Stimulated activated CD8-positive, alpha-beta memory T cell treated with anti-CD3 and anti-CD28 coated beads, Interleukin-7, amount 100 ng/mL, for 48 hours (primary cell): ENCODE measurements at regions not wholly inside any gene's neighbourhood (a gene's known extent, or its start where the extent isn't known, plus 50 kb on each side); places are given as distances from the start of the nearest gene placed in this dataset.

Experiments
- DNase-seq, 2 donors: peaks; one replicate each; pipeline ENCODE4 v3.0.0-alpha.2; 2020; ENCODE audit warnings: low read depth in 1 of 2; ENCODE audit errors: extremely low read depth in 1 of 2

DNA sequence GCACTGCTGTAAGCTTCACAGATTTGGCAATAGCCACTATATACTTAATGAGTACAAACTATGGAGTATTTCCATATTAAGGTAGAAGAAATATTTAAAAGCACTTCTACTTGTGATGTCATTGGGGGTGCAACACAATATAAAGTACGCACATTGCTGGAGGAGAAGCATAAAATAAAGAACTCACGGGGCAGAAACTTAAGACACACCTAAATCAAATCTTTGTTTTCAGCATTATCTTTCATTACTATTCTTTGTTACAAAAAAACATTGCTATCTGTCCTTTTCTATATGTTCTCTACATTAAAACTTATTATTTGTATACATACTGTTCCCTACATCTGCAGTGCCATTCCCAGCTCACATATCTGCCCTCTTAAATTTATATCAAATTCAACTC is 93.3 kb upstream of the VPREB1 start:
- DNase-seq: no peak

DNA sequence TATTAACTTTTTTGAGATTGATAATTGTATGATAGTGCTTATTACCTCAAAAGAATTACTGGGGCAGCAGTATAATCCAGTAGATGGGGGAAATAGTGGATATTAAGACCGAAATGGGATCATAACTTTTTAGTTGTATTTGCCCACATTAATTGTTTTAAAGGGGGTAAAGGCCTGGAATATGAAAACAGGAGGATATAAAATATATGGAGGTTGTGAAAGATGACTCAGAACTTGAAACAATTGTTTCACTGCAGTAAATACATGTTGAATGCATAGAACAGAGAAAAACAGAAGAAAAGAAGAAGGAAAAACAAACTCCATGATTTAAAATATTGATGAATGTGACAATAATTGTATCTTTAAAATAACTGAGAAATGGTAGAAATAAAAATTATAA is 94.1 kb upstream of the VPREB1 start:
- DNase-seq: no peak

DNA sequence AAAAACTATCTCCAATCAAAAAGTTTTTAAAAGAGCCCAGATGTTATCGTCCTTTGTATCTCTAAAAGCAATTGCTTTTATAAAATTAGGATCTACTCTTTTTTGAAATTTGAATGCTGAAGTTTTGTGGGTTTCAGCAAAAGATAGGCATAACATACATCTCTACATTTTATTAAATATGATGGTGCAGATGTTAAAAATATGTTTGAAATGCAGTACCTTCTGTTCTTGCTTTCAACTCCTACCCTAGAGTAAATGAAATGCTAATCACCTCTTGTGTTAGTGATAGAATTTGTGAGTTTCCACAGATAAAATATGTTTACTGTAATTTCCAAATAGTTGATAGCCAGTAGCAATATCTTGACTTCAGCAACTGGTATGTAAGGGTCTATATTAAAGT is 95.7 kb upstream of the VPREB1 start:
- no peak for DNase-seq

DNA sequence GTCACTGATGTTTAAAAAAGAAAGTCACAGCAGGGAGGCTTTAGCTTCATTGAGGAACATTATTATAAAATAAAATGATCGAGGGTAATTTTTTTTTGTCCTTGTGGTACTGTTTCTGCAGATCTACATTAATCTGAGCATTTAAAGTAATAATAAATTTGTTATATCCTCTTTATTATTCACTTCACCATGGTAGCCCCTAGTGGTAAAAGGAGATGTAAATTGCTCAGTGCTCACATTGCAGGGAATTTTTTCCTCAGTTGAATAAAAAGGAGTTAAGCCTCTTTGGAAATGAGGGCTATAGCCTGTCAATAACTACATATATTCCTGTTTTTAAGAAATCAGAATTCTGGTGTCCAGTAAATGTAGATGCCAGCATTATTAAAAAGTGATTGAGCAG is 99.7 kb upstream of the VPREB1 start:
- DNase-seq: no peak

DNA sequence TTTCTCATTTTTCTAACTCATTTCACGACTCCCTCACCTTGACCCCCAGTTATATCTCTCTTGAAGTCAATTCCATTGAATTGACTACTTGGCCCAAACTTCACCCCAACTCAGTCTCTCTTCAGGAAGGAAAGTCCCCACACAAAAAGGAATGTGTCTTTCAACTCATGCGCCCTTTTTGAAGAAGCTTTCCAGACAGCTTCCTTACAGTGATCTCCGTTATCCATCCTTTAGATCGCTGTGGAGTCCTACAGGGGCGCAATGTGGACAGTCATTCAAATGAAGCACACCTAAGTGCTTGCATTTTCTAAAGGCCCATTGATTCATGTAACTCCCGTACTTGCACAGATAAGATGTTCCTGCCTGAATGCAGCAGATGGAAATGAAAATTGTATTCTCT is 101.1 kb upstream of the VPREB1 start:
- no peak for DNase-seq

DNA sequence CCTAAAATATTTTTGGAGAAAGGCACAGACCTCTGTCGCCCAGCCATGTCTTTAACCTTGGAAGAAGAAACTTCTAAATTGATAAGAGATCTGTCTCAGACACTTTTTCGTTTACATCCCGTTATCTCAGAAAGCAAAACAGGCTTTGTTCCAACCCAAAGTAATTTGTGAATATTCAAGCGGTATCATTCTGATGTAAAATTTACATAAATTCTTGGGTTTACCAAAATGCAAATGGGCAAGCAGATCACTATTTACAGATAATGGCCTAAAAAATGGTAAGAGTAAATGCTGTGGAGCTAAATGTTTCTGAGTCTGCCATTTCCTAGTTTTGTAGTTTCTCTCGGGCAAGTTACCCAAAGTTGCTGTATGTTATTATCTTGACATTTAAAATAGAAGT is 101.9 kb upstream of the VPREB1 start:
- no peak for DNase-seq

DNA sequence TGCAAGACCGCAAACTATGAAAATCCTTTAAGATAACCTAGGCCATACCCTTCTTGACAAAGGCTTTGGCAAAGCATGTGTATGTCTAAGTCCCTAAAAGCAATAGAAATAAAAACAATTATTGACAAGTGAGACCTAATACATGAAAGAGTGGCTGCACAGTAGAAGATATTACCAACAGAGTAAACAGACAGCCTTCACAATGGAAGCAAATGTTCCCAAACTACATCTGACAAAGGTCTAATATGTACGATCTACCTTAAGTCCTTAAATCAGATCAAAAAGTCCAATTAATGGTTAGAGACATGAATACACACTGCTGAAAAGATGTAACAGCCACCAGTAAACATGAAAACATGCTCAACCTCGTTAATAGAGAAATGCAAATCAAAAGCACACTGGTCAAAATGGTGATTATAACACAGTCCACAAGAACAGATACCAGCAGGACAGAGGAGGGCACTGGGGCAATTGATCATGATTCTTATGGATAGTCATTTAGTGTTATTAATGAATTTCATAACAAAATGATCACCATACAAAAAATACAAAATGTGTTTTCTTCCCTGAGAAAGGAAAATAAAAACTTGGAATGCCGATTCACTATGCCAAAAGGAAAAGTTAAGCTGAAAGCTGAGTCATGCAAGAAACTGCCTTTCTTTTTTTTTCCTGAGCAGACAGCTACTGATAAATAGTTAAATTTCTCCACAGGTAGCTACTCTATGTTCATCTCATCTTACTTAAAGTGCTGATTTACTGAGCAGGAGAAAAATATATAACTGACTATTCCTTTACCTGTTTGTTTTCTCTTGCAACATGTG is 102.6 kb upstream of the VPREB1 start:
- no peak for DNase-seq

DNA sequence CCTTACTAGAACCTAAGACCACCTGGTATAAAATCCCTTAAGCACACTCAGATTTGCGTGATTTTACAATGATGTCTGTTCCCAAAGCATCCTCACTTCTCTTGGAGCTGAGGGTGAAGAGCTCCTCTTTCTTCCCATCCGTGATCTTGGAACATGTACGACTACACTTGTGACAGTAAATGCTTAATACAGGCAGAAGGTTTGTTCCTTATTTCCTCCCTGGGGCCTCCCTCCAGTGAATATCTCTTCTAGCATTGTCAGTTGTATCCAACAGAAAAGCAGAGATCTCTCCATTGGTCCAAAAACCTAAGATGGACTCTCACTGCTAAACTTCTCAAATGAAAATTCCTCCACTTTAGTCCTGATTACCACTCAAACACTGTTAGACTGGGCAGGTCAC is 103.6 kb upstream of the VPREB1 start:
- DNase-seq: no peak

DNA sequence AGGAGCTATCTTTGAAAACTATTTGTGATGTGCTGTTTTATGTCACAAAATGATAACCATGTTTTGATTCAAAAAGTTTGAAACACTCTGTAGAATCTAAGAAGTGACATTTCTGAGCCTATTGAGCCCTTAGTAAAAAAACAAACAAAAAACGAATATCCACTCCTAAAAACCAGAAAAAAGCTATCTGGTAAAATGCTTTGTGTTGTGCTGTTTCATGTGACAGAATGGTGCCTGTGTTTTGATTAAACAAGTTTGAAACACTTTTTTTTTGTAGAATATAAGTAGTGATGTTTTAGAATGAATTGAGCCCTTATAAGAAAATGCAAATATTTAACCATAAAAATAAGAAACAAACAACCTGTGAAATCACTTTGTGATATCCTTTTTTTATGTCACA is 105.2 kb upstream of the VPREB1 start:
- no peak for DNase-seq

DNA sequence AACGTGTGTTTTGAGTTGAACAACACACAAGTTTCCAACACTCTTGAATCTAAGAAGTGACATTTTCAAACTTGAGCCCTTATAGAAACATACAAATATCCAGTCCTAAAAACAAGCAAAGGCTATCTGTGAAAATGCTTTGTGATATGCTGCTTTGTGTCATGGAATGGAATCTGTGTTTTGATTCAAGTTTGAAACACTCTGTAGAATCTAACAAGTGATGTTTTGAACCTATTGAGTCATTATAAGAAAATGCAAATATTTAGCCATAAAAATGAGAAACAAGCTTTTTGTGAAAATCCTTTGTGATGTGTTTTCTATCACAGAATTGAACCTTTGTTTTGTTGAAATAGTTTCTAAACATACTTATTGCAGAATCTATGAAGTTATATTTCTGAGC is 105.7 kb upstream of the VPREB1 start:
- no peak for DNase-seq

DNA sequence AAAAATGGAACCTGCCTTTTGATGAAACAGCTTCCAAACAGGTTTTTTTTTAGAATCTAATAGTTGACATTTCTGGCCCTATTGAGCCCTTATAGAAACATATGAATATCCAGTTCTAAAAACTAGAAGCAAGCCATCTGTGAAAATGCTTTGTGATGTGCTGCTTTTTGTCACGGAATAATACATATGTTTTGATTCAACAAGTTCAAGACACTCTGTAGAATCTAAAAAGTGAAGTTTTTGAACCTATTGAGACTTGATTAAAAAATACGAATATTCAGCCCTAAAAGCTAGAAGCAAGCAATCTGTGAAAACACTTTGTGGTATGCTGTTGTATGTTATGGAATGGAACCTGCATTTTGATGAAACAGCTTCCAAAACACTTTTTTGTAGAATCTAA is 106.7 kb upstream of the VPREB1 start:
- no peak for DNase-seq

DNA sequence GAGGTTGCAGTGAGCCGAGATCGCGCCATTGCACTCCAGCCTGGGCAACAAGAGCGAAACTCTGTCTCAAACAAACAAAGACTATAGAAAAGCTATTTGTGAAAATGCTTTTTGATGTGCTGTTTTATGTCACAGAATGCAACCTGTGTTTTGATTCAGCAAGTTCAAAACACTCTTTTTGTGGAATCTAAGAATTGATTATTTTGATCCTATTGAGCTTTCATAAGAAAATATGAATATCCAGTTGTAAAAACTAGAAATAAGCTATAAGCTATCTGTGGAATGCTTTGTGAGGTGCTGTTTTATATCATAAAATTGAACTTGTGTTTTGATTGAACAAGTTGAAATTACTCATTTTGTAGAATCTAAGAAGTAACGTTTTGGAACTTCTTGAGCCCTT is 110.7 kb upstream of the VPREB1 start:
- DNase-seq: no peak

DNA sequence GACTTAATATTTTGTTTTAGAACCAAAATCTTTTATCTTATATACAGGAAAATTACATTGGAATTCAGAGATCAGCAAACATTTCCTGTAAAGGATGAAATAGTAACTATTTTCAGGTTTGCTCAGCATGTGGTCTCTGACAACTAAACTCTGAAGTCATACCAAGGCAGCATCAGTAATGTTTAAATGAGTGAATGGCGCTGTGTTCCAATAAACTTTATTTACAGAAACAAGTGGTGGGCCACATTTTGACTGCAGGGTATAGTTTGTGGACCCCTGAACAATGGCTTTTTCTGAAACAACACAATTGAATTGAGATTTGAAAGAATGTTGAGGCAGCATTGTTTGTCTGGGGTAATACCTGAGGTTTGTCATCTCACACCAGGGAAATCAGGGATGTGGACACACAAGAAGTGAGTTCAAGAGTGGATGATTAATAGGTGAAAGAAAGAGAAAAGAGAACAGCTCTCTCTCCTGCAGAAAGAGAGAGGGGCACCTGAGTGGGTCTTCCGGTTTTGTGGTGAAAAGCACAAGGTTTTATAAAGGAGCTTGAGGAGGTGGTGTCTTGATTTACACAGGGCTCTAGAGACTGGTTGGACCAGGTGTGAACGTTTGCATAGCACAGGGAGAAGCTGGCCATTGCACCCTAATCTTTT is 113.5 kb upstream of the VPREB1 start:
- no peak for DNase-seq

DNA sequence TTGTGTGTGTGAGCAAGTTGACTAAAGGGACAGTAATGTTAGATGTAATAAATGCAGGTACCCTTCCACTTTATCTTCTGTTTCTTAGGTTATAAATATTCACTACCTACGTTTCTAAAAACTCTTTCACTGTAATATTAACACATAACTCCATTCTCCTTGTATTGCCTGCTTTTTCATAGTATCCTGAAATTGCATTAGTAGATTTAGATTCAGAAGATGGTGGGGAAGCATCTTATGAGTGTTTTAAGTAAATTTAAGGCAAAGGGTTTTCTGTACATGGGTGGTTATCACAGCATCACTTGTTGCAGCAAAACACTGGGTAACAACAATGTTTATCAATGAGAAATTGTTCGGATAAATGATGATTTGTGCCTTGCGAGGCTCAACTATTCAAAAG is 115.2 kb upstream of the VPREB1 start:
- DNase-seq: no peak

DNA sequence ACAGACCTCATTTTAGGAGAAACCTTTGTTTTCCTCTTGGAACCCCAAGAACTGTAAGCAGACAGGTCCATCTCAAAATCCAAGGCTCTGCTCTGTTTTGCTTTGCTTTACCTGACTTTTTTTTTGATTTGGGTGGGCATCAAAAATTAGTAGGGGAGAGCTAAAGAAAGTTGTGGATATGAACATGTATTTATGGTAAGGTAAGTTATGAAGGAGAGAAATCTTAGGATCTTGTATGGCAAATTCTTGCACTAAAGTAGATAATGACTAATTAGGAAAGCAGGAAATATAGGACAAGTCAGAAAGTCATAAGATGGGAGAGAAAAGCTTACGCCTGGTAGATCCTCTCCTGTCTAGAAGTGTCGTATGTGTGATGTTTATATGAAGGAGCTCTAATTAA is 116.1 kb upstream of the VPREB1 start:
- DNase-seq: no peak

DNA sequence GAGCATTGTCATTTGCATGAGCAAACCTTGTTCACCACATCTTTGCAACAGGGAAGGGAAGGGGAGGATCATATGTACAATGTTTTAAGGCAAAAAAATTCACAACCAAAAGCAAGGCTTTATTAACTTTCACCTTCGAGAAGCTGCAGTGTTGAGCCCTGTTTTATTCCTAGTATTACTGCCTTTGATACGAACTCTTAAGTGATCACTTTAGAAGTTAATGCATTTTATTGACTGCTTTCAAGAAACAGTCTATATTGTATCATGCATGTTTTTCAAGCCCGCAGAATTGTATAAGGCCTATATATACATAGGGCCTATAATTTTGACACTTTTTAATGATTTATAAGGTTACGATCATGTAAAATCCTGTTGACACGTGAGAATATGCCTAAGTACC is 117.5 kb upstream of the VPREB1 start:
- no peak for DNase-seq

DNA sequence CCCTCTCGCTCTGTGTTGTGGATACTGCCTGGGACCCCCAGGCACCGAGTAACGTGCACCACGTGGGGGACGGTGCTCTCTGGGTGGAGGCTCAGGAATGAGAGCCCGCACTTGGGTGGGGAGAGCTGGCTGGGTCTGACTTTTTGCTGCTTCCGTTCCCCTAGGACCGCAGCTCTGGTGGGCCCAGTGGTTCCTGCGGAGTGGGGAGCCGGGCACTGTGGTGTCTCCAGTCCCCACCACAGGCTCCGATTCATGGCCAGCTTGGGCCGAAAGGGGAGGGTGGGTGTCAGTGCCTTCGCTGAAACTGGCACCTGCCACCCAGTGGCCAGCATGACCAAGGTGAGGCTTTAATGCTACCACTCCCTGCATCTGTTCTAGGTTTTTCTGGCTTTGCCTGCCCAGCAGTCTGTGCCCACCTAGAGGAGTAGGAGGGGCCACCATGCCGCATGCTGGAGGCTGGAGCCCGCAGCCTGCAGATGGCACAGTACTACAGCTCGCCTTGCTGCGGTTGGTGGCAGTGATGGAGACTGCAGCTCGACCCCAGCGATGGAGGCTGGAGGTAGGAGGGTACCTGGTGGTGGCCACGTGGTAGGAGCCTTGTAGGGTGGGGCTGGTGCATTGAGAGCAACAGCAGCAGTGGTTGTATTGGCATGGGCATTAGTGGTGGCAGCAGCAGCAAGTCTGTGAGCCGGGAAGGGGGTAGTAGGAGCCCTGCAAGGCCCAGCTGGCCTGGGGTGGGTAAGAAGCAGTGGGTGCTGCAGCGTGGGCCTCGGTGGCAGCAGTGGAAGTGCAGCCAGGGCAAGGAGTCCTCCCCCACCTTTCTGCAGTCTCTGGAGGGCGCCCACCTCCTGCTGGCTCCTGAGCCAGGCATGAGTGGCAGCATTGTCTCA is 118.8 kb upstream of the VPREB1 start:
- no peak for DNase-seq

DNA sequence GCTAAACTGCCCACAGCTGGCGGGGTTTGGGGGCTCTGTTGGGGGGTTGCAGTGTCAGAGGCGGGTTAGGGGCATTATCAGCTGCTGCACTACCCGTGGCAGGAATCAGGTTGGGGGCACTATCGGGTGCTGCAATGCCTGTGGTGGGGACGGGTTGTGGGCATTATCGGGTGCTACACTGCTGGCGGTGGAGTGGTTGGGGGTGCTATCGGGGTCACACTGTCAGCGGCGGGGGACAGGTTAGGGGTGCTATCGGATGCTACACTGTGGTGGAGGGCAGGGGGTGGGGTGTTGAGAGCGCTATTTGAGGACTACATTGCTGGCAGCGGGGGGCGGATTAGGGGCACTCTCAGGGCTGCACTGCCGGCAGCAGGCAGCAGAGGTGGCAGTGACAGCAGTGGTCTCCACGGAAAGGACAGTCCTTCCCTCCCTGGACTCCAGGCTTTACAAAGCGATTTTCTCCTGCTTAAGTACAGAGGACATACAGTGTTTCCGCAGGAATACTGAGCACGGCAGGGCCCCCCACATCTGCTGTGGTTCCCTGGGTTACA is 119.5 kb upstream of the VPREB1 start:
- DNase-seq: no peak

DNA sequence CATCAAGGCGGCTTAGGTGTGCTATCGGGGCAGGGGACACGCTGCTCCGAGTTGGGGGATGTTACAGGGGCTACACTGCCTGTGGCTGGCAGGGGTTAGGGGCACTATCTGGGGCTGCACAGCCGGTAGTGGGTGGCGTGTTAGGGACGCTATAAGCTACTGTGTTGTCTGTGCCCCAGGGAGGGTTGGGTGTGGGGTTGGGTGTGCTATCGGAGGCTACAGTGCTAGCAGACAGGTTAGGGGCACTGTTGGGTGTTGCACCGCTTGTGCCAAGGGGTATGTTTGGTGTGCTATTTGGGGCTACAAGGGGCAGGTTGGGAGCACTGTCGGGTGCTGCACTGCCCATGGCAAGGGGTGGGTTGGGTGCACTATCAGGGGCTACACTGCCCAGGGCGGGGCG is 120.2 kb upstream of the VPREB1 start:
- DNase-seq: no peak

DNA sequence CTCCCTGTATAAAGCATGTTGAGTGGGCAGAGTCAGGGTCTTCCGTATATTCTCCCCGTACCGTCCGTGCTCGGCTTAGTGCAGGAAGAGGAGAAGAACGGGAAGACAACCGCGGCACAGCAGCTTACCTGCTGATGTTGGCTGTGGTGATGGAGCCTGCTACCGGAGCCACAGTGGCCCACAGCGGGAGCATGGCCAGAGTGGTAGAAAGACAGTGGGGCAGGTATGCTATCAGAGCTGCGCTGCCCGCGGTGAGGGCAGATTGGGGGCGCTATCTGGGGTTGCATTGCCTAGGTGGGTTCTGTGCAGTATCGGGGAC is 120.7 kb upstream of the VPREB1 start:
- no peak for DNase-seq

DNA sequence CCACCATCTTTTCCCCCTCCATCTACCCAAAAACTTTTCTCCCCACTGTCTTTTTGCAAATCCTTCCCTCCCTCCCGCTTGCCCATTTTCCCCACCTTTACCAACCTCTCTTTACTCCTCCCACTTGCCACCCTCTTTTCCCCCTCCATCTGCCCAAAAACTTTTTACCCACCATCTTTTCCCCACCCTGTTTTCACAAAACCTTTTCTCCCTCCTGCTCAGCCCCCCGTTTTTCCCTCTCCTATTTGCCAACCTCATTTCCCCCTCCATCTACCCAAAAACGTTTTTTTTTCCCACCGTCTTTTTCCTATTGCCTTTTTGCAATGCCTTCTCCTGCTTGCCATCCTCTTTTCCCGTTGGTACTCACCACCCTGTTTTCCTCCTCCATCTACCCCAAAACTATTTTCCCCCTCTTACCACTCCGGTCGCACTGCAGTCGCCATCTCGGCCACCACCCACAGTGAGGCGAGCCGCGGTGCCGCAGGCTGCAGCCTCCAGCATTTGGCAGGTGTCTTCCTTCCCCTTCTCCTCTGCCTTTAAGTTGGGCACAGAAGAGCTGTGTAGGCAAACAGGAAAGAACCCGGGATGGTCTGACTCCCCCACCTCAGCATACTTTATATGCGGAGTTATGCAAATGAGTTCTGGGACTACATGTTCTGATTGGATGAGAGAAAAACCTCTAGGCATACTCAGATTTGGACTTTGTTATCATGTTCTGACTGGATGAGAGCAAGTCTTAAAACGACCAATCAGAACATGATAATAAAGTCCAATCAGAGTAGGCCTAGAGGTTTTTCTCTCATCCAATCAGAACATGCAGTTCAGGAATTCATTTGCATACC is 121.2 kb upstream of the VPREB1 start:
- no peak for DNase-seq
